ENCODE measurements at regions not wholly inside any gene's neighbourhood (a gene's known extent, or its start where the extent isn't known, plus 50 kb on each side); places are given as distances from the start of the nearest gene placed in this dataset.

- peaks cover 0 to 4% of the 10 kb centered on the region in 2 experiments for H3K4me1 ChIP-seq (ENCODE audit: control insufficient read depth in 1 of 2, insufficient read depth in 2 of 2, low read length in 2 of 2)
Measured at GRCh38 chr4:177573507-177573906, 131.3 kb upstream of the AGA start.

DNA sequence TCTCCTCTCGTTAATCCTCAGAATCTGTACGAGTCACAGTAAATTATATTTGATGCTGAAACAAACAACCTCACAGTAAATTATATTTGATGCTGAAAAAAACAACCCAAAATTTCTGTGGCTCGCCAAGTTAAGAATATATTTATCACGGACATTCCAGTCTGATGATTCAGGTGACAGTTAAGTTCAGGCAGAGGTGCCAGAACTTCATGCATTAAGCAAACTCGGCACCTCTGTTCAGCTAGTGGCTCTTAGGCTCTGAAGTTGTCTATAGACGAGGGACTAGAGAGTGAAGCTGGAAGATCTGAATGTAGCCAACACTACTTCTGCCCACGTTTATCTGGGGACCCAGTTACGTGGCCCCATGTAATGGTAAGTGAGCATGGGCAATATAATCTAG is 132.2 kb upstream of the AGA start:
- H3K4ac ChIP-seq (ENCODE audit: low read depth, low read length), result no peak overlapping the region
- no peak overlapping the region for H3K9ac ChIP-seq (ENCODE audit: low read length)
- no peaks in the 10 kb centered on the region for H3K9me3 ChIP-seq (ENCODE audit: insufficient read depth, low read depth, low read length)
- no peak overlapping the region for H4K8ac ChIP-seq (ENCODE audit: low read depth, low read length)
- H3K4me3 ChIP-seq (ENCODE audit: low read depth, low read length), result no peak overlapping the region
- H3K18ac ChIP-seq (ENCODE audit: low read length), result no peak overlapping the region
- no peak overlapping the region for H3K4me2 ChIP-seq (ENCODE audit: low read length)
- H3K79me2 ChIP-seq (ENCODE audit: control insufficient read depth, insufficient read depth, low read length, poor library complexity), result no peaks in the 10 kb centered on the region
- H2BK12ac ChIP-seq (ENCODE audit: low read length), result no peak overlapping the region
- no peak overlapping the region for H2AK5ac ChIP-seq (ENCODE audit: low read length)
- no peak overlapping the region for H3K27ac ChIP-seq (ENCODE audit: low read depth, low read length)
- no peaks in the 10 kb centered on the region for H3K27me3 ChIP-seq (ENCODE audit: insufficient read depth, low read length)
- H2AFZ ChIP-seq (ENCODE audit: insufficient read depth, low read length, poor library complexity), result no peak overlapping the region
- H4K12ac ChIP-seq (ENCODE audit: low read depth, low read length), result no peak overlapping the region
- H3K36me3 ChIP-seq (ENCODE audit: control insufficient read depth in 1 of 2, insufficient read depth in 2 of 2, low read length in 2 of 2), result no peaks in the 10 kb centered on the region
- no peak overlapping the region for H3K14ac ChIP-seq (ENCODE audit: low read length)
- no peak for DNase-seq
- H2BK5ac ChIP-seq (ENCODE audit: low read depth, low read length, poor library complexity), result no peak overlapping the region
- no peak overlapping the region for H3K23ac ChIP-seq (ENCODE audit: low read length)
- H2BK120ac ChIP-seq (ENCODE audit: insufficient read depth, low read length, poor library complexity), result no peak overlapping the region
- H3K4me1 ChIP-seq (ENCODE audit: control insufficient read depth in 1 of 2, insufficient read depth in 2 of 2, low read length in 2 of 2), result peaks cover 0 to 4% of the 10 kb centered on the region in 2 experiments
- no peaks in the 10 kb centered on the region for H3K79me1 ChIP-seq (ENCODE audit: low read length)
- no peak overlapping the region for H4K91ac ChIP-seq (ENCODE audit: low read depth, low read length)
- WGBS (ENCODE audit: extremely low coverage, insufficient coverage, insufficient read length), result no CpG with 5 or more reads among the region's 8 CpGs

More at GRCh38 chr4:177573507-177573906, 131.3 kb upstream of the AGA start:
- Histone ChIP-seq H3K4ac (ENCODE audit: low read depth, low read length) (no peak overlapping the region), H3K14ac (ENCODE audit: low read length) (no peak overlapping the region), H3K9me3 (ENCODE audit: insufficient read depth, low read depth, low read length) (no peaks in the 10 kb centered on the region), H2AK5ac (ENCODE audit: low read length) (no peak overlapping the region), H3K4me2 (ENCODE audit: low read length) (no peak overlapping the region), H3K4me3 (ENCODE audit: low read depth, low read length) (no peak overlapping the region), H3K79me1 (ENCODE audit: low read length) (no peaks in the 10 kb centered on the region), H4K91ac (ENCODE audit: low read depth, low read length) (no peak overlapping the region), H3K79me2 (ENCODE audit: control insufficient read depth, insufficient read depth, low read length, poor library complexity) (no peaks in the 10 kb centered on the region), H2BK120ac (ENCODE audit: insufficient read depth, low read length, poor library complexity) (no peak overlapping the region), H4K12ac (ENCODE audit: low read depth, low read length) (no peak overlapping the region), H4K8ac (ENCODE audit: low read depth, low read length) (no peak overlapping the region), H3K18ac (ENCODE audit: low read length) (no peak overlapping the region), H3K36me3 (ENCODE audit: control insufficient read depth in 1 of 2, insufficient read depth in 2 of 2, low read length in 2 of 2) (no peaks in the 10 kb centered on the region), H3K27me3 (ENCODE audit: insufficient read depth, low read length) (no peaks in the 10 kb centered on the region), H3K9ac (ENCODE audit: low read length) (no peak overlapping the region), H3K27ac (ENCODE audit: low read depth, low read length) (no peak overlapping the region), H2AFZ (ENCODE audit: insufficient read depth, low read length, poor library complexity) (no peak overlapping the region), H3K23ac (ENCODE audit: low read length) (no peak overlapping the region), H2BK5ac (ENCODE audit: low read depth, low read length, poor library complexity) (no peak overlapping the region), H2BK12ac (ENCODE audit: low read length) (no peak overlapping the region)
- DNase-seq, result peak in 1 of 2 donors; percentile 7
- no CpG with 5 or more reads among the region's 2 CpGs for WGBS (ENCODE audit: extremely low coverage, insufficient coverage, insufficient read length)

- H3K79me2 ChIP-seq (ENCODE audit: control insufficient read depth, insufficient read depth, low read length, poor library complexity), result no peaks in the 10 kb centered on the region
- H3K36me3 ChIP-seq (ENCODE audit: control insufficient read depth in 1 of 2, insufficient read depth in 2 of 2, low read length in 2 of 2), result no peaks in the 10 kb centered on the region
- H2BK12ac ChIP-seq (ENCODE audit: low read length), result no peak overlapping the region
- no peaks in the 10 kb centered on the region for H3K27me3 ChIP-seq (ENCODE audit: insufficient read depth, low read length)
- no peak overlapping the region for H3K27ac ChIP-seq (ENCODE audit: low read depth, low read length)
- no peak overlapping the region for H3K4me2 ChIP-seq (ENCODE audit: low read length)
- no peak overlapping the region for H3K9ac ChIP-seq (ENCODE audit: low read length)
- H3K18ac ChIP-seq (ENCODE audit: low read length), result no peak overlapping the region
- DNase-seq, result no peak
- no peak overlapping the region for H2BK5ac ChIP-seq (ENCODE audit: low read depth, low read length, poor library complexity)
- H2BK120ac ChIP-seq (ENCODE audit: insufficient read depth, low read length, poor library complexity), result no peak overlapping the region
- H4K91ac ChIP-seq (ENCODE audit: low read depth, low read length), result no peak overlapping the region
- H3K4me3 ChIP-seq (ENCODE audit: low read depth, low read length), result no peak overlapping the region
- H3K14ac ChIP-seq (ENCODE audit: low read length), result no peak overlapping the region
- H4K8ac ChIP-seq (ENCODE audit: low read depth, low read length), result no peak overlapping the region
- no peaks in the 10 kb centered on the region for H3K79me1 ChIP-seq (ENCODE audit: low read length)
- no peak overlapping the region for H3K4ac ChIP-seq (ENCODE audit: low read depth, low read length)
- H3K4me1 ChIP-seq (ENCODE audit: control insufficient read depth in 1 of 2, insufficient read depth in 2 of 2, low read length in 2 of 2), result no peaks in the 10 kb centered on the region
- no CpG with 5 or more reads among the region's 1 CpG for WGBS (ENCODE audit: extremely low coverage, insufficient coverage, insufficient read length)
- H3K9me3 ChIP-seq (ENCODE audit: insufficient read depth, low read depth, low read length), result no peaks in the 10 kb centered on the region
- H2AFZ ChIP-seq (ENCODE audit: insufficient read depth, low read length, poor library complexity), result no peak overlapping the region
- H2AK5ac ChIP-seq (ENCODE audit: low read length), result no peak overlapping the region
- H3K23ac ChIP-seq (ENCODE audit: low read length), result no peak overlapping the region
- H4K12ac ChIP-seq (ENCODE audit: low read depth, low read length), result no peak overlapping the region
Measured at GRCh38 chr4:177579649-177580048, 137.4 kb upstream of the AGA start.

DNA sequence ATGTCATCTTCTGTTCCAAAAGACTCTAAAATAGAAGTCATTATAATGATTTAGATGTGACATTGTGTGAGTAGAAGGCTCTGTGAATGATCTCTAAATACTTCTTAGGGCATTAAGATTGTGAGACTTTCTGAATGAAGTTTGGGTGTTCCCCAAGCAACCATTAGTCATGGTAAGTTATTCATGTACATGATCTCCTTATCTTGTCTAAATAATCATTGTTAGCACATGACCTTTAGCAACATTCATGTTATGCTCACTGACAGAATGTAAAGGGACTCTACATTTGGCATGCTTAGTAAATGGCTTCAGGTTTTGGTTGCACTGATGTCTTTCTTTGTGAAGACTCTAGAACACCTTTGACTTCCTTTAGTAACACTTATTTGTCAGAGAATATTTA is 140.8 kb upstream of the AGA start:
- no peak overlapping the region for H3K27ac ChIP-seq (ENCODE audit: low read depth, low read length)
- H2AK5ac ChIP-seq (ENCODE audit: low read length), result no peak overlapping the region
- H2AFZ ChIP-seq (ENCODE audit: insufficient read depth, low read length, poor library complexity), result no peak overlapping the region
- no peaks in the 10 kb centered on the region for H3K4me1 ChIP-seq (ENCODE audit: control insufficient read depth in 1 of 2, insufficient read depth in 2 of 2, low read length in 2 of 2)
- H3K79me2 ChIP-seq (ENCODE audit: control insufficient read depth, insufficient read depth, low read length, poor library complexity), result no peaks in the 10 kb centered on the region
- no peaks in the 10 kb centered on the region for H3K9me3 ChIP-seq (ENCODE audit: insufficient read depth, low read depth, low read length)
- no peak overlapping the region for H3K4me2 ChIP-seq (ENCODE audit: low read length)
- no peak overlapping the region for H2BK12ac ChIP-seq (ENCODE audit: low read length)
- H3K14ac ChIP-seq (ENCODE audit: low read length), result no peak overlapping the region
- peak in 1 of 2 donors; percentile 29 for DNase-seq
- no peaks in the 10 kb centered on the region for H3K36me3 ChIP-seq (ENCODE audit: control insufficient read depth in 1 of 2, insufficient read depth in 2 of 2, low read length in 2 of 2)
- no peak overlapping the region for H2BK120ac ChIP-seq (ENCODE audit: insufficient read depth, low read length, poor library complexity)
- no peak overlapping the region for H3K18ac ChIP-seq (ENCODE audit: low read length)
- no peaks in the 10 kb centered on the region for H3K79me1 ChIP-seq (ENCODE audit: low read length)
- H4K8ac ChIP-seq (ENCODE audit: low read depth, low read length), result no peak overlapping the region
- H2BK5ac ChIP-seq (ENCODE audit: low read depth, low read length, poor library complexity), result no peak overlapping the region
- H3K4me3 ChIP-seq (ENCODE audit: low read depth, low read length), result no peak overlapping the region
- no peak overlapping the region for H3K4ac ChIP-seq (ENCODE audit: low read depth, low read length)
- no peaks in the 10 kb centered on the region for H3K27me3 ChIP-seq (ENCODE audit: insufficient read depth, low read length)
- no peak overlapping the region for H4K91ac ChIP-seq (ENCODE audit: low read depth, low read length)
- H3K23ac ChIP-seq (ENCODE audit: low read length), result no peak overlapping the region
- H4K12ac ChIP-seq (ENCODE audit: low read depth, low read length), result no peak overlapping the region
- no peak overlapping the region for H3K9ac ChIP-seq (ENCODE audit: low read length)
